GM23338 (cell line): ENCODE measurements at regions not wholly inside any gene's neighbourhood (a gene's known extent, or its start where the extent isn't known, plus 50 kb on each side); places are given as distances from the start of the nearest gene placed in this dataset.

Experiments used
- ATAC-seq: fragments of 200-7000 bp; cut with Tn5 transposase; 3 replicates; pipeline ENCODE4 v1.9.1; 2020
- DNase-seq: peaks from one replicate; pipeline ENCODE4 v3.0.0-alpha.2; 2015; ENCODE audit warnings: low spot score
- H2AFZ ChIP-seq: fragments of 200-600 bp; sonication (generic); 2 replicates; pipeline ENCODE4 v1.8.0; 2016; ENCODE audit warnings: antibody characterized with exemption, mild to moderate bottlenecking, moderate library complexity
- H3F3A ChIP-seq: fragments of 200-600 bp; sonication (generic); replicated peaks from 2 replicates; pipeline ENCODE4 v1.8.0; 2017; ENCODE audit warnings: antibody characterized with exemption, mixed run types, low read depth
- H3K27ac ChIP-seq: fragments of 200-600 bp; sonication (generic); 2 replicates; pipeline ENCODE4 v1.6.1; 2016; ENCODE audit warnings: low read depth
- H3K27me3 ChIP-seq: fragments of 200-600 bp; sonication (generic); 2 replicates; pipeline ENCODE4 v1.8.0; 2016; ENCODE audit warnings: mild to moderate bottlenecking, mixed run types, moderate library complexity; ENCODE audit not compliant: insufficient read depth
- H3K36me3 ChIP-seq: fragments of 200-600 bp; sonication (generic); 2 replicates; pipeline ENCODE4 v1.8.0; 2016; ENCODE audit warnings: mild to moderate bottlenecking; ENCODE audit not compliant: insufficient read depth
- H3K4me1 ChIP-seq: fragments of 200-600 bp; sonication (generic); 2 replicates; pipeline ENCODE4 v1.8.0; 2016; ENCODE audit warnings: mild to moderate bottlenecking, moderate library complexity; ENCODE audit not compliant: insufficient read depth
- H3K4me2 ChIP-seq: fragments of 200-600 bp; sonication (generic); 2 replicates; pipeline ENCODE4 v1.7.1; 2017; ENCODE audit warnings: mixed run types
- H3K4me3 ChIP-seq: fragments of 200-600 bp; sonication (generic); 2 replicates; pipeline ENCODE4 v1.6.1; 2016; ENCODE audit warnings: mixed run types
- H3K79me2 ChIP-seq: fragments of 200-600 bp; sonication (generic); replicated peaks from 2 replicates; pipeline ENCODE4 v1.8.0; 2017; ENCODE audit warnings: mild to moderate bottlenecking; ENCODE audit not compliant: insufficient read depth
- H3K9me2 ChIP-seq: fragments of 200-600 bp; sonication (generic); 2 replicates; pipeline ENCODE4 v1.8.0; 2017; ENCODE audit not compliant: insufficient read depth
- H4K20me1 ChIP-seq: fragments of 200-600 bp; sonication (generic); replicated peaks from 2 replicates; pipeline ENCODE4 v1.8.0; 2017; ENCODE audit warnings: mild to moderate bottlenecking; ENCODE audit not compliant: insufficient read depth
- H3K27ac Mint-ChIP-seq: 2 replicates; pipeline ENCODE4 v1.8.0; 2020; ENCODE audit warnings: inconsistent platforms, mild to moderate bottlenecking, moderate library complexity, mixed read lengths
- H3K27me3 Mint-ChIP-seq: 3 replicates; pipeline ENCODE4 v1.8.0; 2022; ENCODE audit warnings: low read depth, mild to moderate bottlenecking, moderate library complexity, mixed read lengths, inconsistent platforms; ENCODE audit not compliant: insufficient read depth, poor library complexity
- H3K36me3 Mint-ChIP-seq: 3 replicates; pipeline ENCODE4 v1.8.0; 2021; ENCODE audit warnings: low read depth, mild to moderate bottlenecking, inconsistent platforms, moderate library complexity, mixed read lengths
- H3K4me1 Mint-ChIP-seq: 3 replicates; pipeline ENCODE4 v1.8.0; 2020; ENCODE audit warnings: mild to moderate bottlenecking, inconsistent platforms, mixed read lengths
- H3K4me3 Mint-ChIP-seq: 3 replicates; pipeline ENCODE4 v1.8.0; 2021; ENCODE audit warnings: moderate library complexity, mild to moderate bottlenecking, inconsistent platforms, mixed read lengths
- H3K9me3 Mint-ChIP-seq: 3 replicates; pipeline ENCODE4 v1.8.0; 2020; ENCODE audit warnings: moderate library complexity, mild to moderate bottlenecking, inconsistent platforms, mixed read lengths
- CREB1 ChIP-seq: fragments of 250-450 bp; sonication (Bioruptor Pico); IDR thresholded peaks from 2 replicates; pipeline ENCODE4 v1.5.0; 2020; ENCODE audit warnings: low read depth, mild to moderate bottlenecking, moderate library complexity
- CTCF ChIP-seq, 2 experiments: fragments of 200-600 bp in 1 of 2; sonication (generic) in 1 of 2; conservative IDR thresholded peaks; 2 replicates each; pipeline versions ENCODE4 v1.5.1 to v1.6.1; 2016 to 2017; ENCODE audit warnings: antibody characterized with exemption in 2 of 2, low read depth in 2 of 2, mild to moderate bottlenecking in 2 of 2, moderate library complexity in 1 of 2
- EZH2 ChIP-seq: fragments of 200-600 bp; sonication (generic); IDR thresholded peaks from one replicate; pipeline ENCODE4 v1.8.0; 2017; ENCODE audit warnings: antibody characterized with exemption, mild to moderate bottlenecking, low read depth; ENCODE audit not compliant: unreplicated experiment
- EZH2phosphoT487 ChIP-seq: fragments of 200-600 bp; sonication (generic); IDR thresholded peaks from one replicate; pipeline ENCODE4 v1.8.1; 2018; ENCODE audit warnings: antibody characterized with exemption; ENCODE audit not compliant: unreplicated experiment
- JUNB ChIP-seq: IDR thresholded peaks from one replicate; pipeline ENCODE4 v1.6.1; 2016; ENCODE audit warnings: antibody characterized with exemption; ENCODE audit not compliant: unreplicated experiment
- NANOG ChIP-seq: IDR thresholded peaks from 2 replicates; pipeline ENCODE4 v1.6.1; 2016; ENCODE audit warnings: antibody characterized with exemption, borderline replicate concordance
- POLR2AphosphoS5 ChIP-seq: IDR thresholded peaks from 2 replicates; pipeline ENCODE4 v1.6.1; 2016; ENCODE audit warnings: antibody characterized with exemption, low read depth
- STAT1 ChIP-seq: IDR thresholded peaks from one replicate; pipeline ENCODE4 v1.6.1; 2016; ENCODE audit warnings: antibody characterized with exemption; ENCODE audit not compliant: unreplicated experiment
- ZNF114 ChIP-seq: fragments of 250-450 bp; sonication (Bioruptor Pico); IDR thresholded peaks from 2 replicates; pipeline ENCODE4 v1.5.0; 2020; ENCODE audit warnings: mild to moderate bottlenecking, moderate library complexity
- ZNF331 ChIP-seq: fragments of 250-450 bp; sonication (Bioruptor Pico); IDR thresholded peaks from 2 replicates; pipeline ENCODE4 v1.5.0; 2020; ENCODE audit warnings: low read depth, mild to moderate bottlenecking, moderate library complexity
- TF ChIP-seq, protein P1 (sequence below): IDR thresholded peaks from one replicate; pipeline ENCODE4 v1.6.1; 2018; ENCODE audit warnings: antibody characterized with exemption; ENCODE audit not compliant: unreplicated experiment
- TF ChIP-seq, protein P2 (sequence below): IDR thresholded peaks from 2 replicates; pipeline ENCODE4 v1.6.1; 2016; ENCODE audit warnings: antibody characterized with exemption
- TF ChIP-seq, protein P3 (sequence below): fragments of 250-450 bp; sonication (Bioruptor Pico); IDR thresholded peaks from 2 replicates; pipeline ENCODE4 v1.5.0; 2020; ENCODE audit warnings: mild to moderate bottlenecking, moderate library complexity

- Mint-ChIP-seq H3K4me3 (no peak overlapping the region), H3K27ac (no peak overlapping the region), H3K36me3 (no peaks in the 10 kb centered on the region), H3K4me1 (peaks cover 20% of the 10 kb centered on the region), H3K27me3 (peaks cover 1% of the 10 kb centered on the region), H3K9me3 (no peaks in the 10 kb centered on the region)
- no peak overlapping the region for H3K4me2 ChIP-seq
- TF ChIP-seq JUNB (no peak), EZH2 (no peak), STAT1 (no peak), CTCF (conservative IDR thresholded peaks at IDR 0.05; ENCODE audit: low read depth in 2 of 2) (no peak), ZNF331 (no peak), EZH2phosphoT487 (no peak), ZNF114 (no peak), CREB1 (CRISPR knock-in tag) (no peak), POLR2AphosphoS5 (no peak), NANOG (no peak)
- TF ChIP-seq, protein P1, sequence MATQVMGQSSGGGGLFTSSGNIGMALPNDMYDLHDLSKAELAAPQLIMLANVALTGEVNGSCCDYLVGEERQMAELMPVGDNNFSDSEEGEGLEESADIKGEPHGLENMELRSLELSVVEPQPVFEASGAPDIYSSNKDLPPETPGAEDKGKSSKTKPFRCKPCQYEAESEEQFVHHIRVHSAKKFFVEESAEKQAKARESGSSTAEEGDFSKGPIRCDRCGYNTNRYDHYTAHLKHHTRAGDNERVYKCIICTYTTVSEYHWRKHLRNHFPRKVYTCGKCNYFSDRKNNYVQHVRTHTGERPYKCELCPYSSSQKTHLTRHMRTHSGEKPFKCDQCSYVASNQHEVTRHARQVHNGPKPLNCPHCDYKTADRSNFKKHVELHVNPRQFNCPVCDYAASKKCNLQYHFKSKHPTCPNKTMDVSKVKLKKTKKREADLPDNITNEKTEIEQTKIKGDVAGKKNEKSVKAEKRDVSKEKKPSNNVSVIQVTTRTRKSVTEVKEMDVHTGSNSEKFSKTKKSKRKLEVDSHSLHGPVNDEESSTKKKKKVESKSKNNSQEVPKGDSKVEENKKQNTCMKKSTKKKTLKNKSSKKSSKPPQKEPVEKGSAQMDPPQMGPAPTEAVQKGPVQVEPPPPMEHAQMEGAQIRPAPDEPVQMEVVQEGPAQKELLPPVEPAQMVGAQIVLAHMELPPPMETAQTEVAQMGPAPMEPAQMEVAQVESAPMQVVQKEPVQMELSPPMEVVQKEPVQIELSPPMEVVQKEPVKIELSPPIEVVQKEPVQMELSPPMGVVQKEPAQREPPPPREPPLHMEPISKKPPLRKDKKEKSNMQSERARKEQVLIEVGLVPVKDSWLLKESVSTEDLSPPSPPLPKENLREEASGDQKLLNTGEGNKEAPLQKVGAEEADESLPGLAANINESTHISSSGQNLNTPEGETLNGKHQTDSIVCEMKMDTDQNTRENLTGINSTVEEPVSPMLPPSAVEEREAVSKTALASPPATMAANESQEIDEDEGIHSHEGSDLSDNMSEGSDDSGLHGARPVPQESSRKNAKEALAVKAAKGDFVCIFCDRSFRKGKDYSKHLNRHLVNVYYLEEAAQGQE = no peak
- TF ChIP-seq, protein P2, sequence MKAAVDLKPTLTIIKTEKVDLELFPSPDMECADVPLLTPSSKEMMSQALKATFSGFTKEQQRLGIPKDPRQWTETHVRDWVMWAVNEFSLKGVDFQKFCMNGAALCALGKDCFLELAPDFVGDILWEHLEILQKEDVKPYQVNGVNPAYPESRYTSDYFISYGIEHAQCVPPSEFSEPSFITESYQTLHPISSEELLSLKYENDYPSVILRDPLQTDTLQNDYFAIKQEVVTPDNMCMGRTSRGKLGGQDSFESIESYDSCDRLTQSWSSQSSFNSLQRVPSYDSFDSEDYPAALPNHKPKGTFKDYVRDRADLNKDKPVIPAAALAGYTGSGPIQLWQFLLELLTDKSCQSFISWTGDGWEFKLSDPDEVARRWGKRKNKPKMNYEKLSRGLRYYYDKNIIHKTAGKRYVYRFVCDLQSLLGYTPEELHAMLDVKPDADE = no peak
- TF ChIP-seq, protein P3, sequence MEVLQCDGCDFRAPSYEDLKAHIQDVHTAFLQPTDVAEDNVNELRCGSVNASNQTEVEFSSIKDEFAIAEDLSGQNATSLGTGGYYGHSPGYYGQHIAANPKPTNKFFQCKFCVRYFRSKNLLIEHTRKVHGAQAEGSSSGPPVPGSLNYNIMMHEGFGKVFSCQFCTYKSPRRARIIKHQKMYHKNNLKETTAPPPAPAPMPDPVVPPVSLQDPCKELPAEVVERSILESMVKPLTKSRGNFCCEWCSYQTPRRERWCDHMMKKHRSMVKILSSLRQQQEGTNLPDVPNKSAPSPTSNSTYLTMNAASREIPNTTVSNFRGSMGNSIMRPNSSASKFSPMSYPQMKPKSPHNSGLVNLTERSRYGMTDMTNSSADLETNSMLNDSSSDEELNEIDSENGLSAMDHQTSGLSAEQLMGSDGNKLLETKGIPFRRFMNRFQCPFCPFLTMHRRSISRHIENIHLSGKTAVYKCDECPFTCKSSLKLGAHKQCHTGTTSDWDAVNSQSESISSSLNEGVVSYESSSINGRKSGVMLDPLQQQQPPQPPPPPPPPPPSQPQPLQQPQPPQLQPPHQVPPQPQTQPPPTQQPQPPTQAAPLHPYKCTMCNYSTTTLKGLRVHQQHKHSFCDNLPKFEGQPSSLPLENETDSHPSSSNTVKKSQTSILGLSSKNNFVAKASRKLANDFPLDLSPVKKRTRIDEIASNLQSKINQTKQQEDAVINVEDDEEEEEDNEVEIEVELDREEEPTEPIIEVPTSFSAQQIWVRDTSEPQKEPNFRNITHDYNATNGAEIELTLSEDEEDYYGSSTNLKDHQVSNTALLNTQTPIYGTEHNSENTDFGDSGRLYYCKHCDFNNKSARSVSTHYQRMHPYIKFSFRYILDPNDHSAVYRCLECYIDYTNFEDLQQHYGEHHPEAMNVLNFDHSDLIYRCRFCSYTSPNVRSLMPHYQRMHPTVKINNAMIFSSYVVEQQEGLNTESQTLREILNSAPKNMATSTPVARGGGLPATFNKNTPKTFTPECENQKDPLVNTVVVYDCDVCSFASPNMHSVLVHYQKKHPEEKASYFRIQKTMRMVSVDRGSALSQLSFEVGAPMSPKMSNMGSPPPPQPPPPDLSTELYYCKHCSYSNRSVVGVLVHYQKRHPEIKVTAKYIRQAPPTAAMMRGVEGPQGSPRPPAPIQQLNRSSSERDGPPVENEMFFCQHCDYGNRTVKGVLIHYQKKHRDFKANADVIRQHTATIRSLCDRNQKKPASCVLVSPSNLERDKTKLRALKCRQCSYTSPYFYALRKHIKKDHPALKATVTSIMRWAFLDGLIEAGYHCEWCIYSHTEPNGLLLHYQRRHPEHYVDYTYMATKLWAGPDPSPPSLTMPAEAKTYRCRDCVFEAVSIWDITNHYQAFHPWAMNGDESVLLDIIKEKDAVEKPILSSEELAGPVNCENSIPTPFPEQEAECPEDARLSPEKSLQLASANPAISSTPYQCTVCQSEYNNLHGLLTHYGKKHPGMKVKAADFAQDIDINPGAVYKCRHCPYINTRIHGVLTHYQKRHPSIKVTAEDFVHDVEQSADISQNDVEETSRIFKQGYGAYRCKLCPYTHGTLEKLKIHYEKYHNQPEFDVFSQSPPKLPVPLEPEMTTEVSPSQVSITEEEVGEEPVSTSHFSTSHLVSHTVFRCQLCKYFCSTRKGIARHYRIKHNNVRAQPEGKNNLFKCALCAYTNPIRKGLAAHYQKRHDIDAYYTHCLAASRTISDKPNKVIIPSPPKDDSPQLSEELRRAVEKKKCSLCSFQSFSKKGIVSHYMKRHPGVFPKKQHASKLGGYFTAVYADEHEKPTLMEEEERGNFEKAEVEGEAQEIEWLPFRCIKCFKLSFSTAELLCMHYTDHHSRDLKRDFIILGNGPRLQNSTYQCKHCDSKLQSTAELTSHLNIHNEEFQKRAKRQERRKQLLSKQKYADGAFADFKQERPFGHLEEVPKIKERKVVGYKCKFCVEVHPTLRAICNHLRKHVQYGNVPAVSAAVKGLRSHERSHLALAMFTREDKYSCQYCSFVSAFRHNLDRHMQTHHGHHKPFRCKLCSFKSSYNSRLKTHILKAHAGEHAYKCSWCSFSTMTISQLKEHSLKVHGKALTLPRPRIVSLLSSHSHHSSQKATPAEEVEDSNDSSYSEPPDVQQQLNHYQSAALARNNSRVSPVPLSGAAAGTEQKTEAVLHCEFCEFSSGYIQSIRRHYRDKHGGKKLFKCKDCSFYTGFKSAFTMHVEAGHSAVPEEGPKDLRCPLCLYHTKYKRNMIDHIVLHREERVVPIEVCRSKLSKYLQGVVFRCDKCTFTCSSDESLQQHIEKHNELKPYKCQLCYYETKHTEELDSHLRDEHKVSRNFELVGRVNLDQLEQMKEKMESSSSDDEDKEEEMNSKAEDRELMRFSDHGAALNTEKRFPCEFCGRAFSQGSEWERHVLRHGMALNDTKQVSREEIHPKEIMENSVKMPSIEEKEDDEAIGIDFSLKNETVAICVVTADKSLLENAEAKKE (CRISPR knock-in tag) = no peak
- no peak overlapping the region for H2AFZ ChIP-seq
- no peaks in the 10 kb centered on the region for H3K27me3 ChIP-seq
- no peak overlapping the region for H3K27ac ChIP-seq
- H3F3A ChIP-seq = no peaks in the 10 kb centered on the region
- no peak overlapping the region for H3K4me3 ChIP-seq
- H3K36me3 ChIP-seq = no peaks in the 10 kb centered on the region
- peaks cover 12% of the 10 kb centered on the region; the same call in 1 of the 2 replicates for H3K4me1 ChIP-seq
- DNase-seq = no peak
- no peaks in the 10 kb centered on the region for H3K79me2 ChIP-seq
- no peaks in the 10 kb centered on the region for H3K9me2 ChIP-seq
- no peaks in the 10 kb centered on the region for H4K20me1 ChIP-seq
- no peak for ATAC-seq
Observed at GRCh38 chrX:39199429-39199828, 398.2 kb downstream of the MID1IP1 start.
